ENCODE measurements at regions not wholly inside any gene's neighbourhood (a gene's known extent, or its start where the extent isn't known, plus 50 kb on each side); places are given as distances from the start of the nearest gene placed in this dataset.

- no peaks in the 10 kb centered on the region for H3K4me1 ChIP-seq
- intact Hi-C loops (cut with DNase I): no loop called here
- TF ChIP-seq CTCF (IDR thresholded peaks at IDR 0.05): no peak
- H3K36me3 ChIP-seq: no peaks in the 10 kb centered on the region
- no peaks in the 10 kb centered on the region for H3K27me3 ChIP-seq
- no peak overlapping the region for H3K27ac ChIP-seq
- ATAC-seq (no peak), DNase-seq (no peak)
- no peaks in the 10 kb centered on the region for H3K9me3 ChIP-seq
- no peak overlapping the region for H3K4me3 ChIP-seq
Observed at GRCh38 chr15:39290711-39291435, 290.0 kb upstream of the THBS1 start.

DNA sequence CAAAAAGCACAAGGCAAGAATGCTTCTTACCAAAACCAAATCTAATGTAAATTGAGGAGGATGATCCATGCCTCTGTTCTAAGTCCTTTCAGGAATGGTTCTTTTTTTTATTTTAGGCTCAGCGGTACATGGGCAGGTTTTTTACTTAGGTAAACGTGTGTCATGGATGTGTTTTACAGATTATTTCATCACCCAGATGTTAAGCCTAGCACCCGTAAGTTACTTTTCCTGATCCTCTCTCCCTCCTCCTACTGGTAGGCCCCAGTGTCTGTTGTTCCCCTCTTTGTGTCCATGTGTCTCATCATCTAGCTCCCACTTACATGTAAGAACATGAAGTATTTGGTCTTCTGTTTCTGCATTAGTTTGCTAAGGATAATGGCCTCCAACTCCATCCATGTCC lies 289.2 kb upstream of the THBS1 start:
- no peak for ATAC-seq
- H3K36me3 ChIP-seq: no peaks in the 10 kb centered on the region
- H3K9me3 ChIP-seq: no peaks in the 10 kb centered on the region
- no peak overlapping the region for H3K27ac ChIP-seq
- no peaks in the 10 kb centered on the region for H3K4me1 ChIP-seq
- no peaks in the 10 kb centered on the region for H3K27me3 ChIP-seq
- intact Hi-C loops (cut with DNase I): no loop called here
- DNase-seq: no peak
- TF ChIP-seq CTCF (IDR thresholded peaks at IDR 0.05): no peak
- no peak overlapping the region for H3K4me3 ChIP-seq

DNA sequence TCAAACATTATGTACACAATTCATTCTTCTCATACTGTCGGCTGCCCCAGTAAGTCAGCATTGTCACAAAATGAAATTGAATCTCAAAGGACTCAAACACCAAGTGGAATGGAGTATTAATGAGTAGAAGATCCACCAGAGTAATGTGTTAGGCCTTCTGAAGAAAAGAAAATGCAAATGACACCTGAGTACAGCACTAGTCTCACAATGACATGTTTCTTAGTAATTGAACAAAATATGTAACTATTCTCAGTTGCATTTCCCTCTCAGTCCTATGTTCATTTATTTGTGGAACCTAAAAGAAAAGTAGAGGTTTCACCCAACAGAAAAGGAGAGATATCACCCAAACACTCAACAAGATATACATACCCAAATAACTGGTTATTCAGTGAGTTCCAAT lies 283.9 kb upstream of the THBS1 start:
- no peak for ATAC-seq
- no peak overlapping the region for H3K27ac ChIP-seq
- no peak overlapping the region for H3K4me3 ChIP-seq
- H3K36me3 ChIP-seq: no peaks in the 10 kb centered on the region
- no peaks in the 10 kb centered on the region for H3K27me3 ChIP-seq
- no peaks in the 10 kb centered on the region for H3K9me3 ChIP-seq
- intact Hi-C loops (cut with DNase I): no loop called here
- no peaks in the 10 kb centered on the region for H3K4me1 ChIP-seq
- DNase-seq: no peak
- no peak for TF ChIP-seq CTCF (IDR thresholded peaks at IDR 0.05)

GRCh38 chr15:39298271-39298962 lies 282.5 kb upstream of the THBS1 start:
- Histone ChIP-seq H3K9me3 (no peaks in the 10 kb centered on the region), H3K27me3 (no peaks in the 10 kb centered on the region), H3K4me1 (no peaks in the 10 kb centered on the region), H3K4me3 (no peak overlapping the region), H3K36me3 (no peaks in the 10 kb centered on the region), H3K27ac (no peak overlapping the region)
- TF ChIP-seq CTCF (IDR thresholded peaks at IDR 0.05): no peak
- intact Hi-C loops (cut with DNase I): no loop called here
- ATAC-seq: peak; percentile 57
- DNase-seq: no peak

GRCh38 chr15:39299486-39300267 lies 281.2 kb upstream of the THBS1 start:
- no peak overlapping the region for H3K4me3 ChIP-seq
- ATAC-seq: no peak
- no peak for TF ChIP-seq CTCF (IDR thresholded peaks at IDR 0.05)
- intact Hi-C loops (cut with DNase I): no loop called here
- H3K27ac ChIP-seq: no peak overlapping the region
- no peaks in the 10 kb centered on the region for H3K9me3 ChIP-seq
- no peak for DNase-seq
- no peaks in the 10 kb centered on the region for H3K27me3 ChIP-seq
- no peaks in the 10 kb centered on the region for H3K36me3 ChIP-seq
- no peaks in the 10 kb centered on the region for H3K4me1 ChIP-seq
